Kasumi-1 (cell line): ENCODE measurements at regions not wholly inside any gene's neighbourhood (a gene's known extent, or its start where the extent isn't known, plus 50 kb on each side); places are given as distances from the start of the nearest gene placed in this dataset.
"Not testable (repeated sequence)": the region's sequence is repeated elsewhere in the genome, so short reads cannot be mapped to it uniquely, and the experiment has no call there.

Experiments
- DNase-seq, 2 experiments: peaks; one replicate each; lab custom pipeline; 2025; lab: John Stamatoyannopoulos, UW

DNA sequence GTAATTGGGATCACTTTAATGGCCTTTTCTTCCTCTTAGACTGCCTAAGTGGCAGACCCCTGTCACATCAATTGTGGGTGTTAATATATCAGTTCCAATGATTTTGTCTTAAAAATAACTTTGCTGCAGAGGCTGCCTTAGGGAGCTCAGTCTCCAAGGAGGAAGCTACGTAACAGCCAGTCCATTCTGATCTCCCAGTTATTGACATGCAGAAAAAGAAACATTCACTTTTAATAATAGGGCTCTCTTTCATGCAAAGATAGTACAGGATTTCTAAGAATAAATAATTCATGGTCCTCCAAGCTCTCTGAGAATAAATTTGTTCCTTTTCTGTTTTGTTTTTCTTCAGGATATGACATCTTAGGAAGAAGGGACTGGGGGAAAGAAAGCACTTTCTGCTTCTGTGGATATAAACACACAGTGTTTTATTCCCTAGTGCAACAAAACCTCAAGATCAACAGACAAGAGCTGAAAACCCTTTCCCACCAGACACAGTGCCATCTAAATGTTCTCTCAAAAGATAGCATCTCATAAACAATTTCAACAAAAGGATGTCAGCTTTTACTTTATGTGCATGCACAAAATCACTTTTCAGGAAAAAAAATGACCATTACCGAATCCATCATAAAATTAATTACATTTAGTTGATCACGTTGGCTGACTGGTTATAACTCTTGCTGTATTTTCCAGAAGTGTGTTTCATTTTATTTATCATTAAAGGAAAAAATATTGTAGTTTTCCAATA is 372.4 kb upstream of the SLC7A11 start:
- no peak for DNase-seq

- no peak for DNase-seq
These were observed 370.3 kb upstream of the SLC7A11 start for GRCh38 chr4:138612428-138612827.

DNA sequence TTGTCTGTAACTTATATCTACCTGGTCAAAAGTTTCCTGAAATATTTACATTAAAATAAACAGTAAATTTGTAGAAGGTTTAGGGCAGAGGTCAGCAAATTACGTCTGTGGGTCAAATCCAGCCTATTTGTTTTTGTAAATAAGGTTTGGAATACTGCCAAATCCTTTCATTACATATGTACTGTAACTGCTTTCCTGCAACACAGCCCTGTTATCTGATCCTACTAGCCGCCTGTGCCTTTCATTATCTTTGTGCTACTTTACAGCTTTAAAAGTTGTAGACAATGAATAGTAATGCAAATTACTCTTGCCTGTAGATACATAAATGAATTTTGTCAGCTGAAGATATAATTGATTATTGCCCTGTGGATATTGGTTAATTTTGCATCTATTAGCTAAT is 369.6 kb upstream of the SLC7A11 start:
- DNase-seq: no peak

DNA sequence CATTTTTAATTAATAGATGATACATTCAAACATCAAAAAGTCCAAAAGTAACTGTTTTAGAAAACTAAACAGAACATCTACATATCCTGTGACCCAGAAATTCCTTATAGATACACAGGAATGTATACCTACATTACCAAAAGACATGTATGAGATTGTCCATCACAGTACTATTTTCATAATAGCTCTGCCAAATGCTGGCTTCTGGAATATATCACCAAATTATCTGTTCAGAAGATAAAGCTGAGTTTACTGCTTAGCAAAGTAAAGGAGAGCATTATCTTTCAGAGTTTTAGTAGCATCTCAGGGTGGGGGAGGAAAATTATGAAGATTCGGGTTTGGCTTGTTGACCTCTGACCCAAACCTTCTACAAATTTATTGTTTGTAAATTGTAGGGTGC is 368.9 kb upstream of the SLC7A11 start:
- no peak for DNase-seq

DNA sequence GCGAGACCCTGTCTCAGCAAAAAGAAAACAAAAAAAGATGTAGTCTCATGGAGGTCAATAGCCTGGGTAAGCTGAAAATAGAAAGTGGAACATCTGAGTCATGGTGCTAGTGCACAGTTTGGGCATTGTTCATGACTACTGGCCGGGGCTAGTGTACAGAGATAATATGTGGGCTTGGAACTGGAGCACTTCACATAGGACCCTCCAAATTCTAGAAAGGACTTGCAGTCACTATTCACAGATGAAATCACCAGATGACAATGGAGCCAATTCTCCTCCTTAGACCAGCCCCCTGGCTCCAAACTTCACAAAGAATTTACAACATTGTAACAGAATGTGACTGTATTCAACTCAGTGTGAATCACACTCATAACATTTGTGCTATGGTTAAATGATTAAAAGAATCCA is 367.8 kb upstream of the SLC7A11 start:
- no peak for DNase-seq

DNA sequence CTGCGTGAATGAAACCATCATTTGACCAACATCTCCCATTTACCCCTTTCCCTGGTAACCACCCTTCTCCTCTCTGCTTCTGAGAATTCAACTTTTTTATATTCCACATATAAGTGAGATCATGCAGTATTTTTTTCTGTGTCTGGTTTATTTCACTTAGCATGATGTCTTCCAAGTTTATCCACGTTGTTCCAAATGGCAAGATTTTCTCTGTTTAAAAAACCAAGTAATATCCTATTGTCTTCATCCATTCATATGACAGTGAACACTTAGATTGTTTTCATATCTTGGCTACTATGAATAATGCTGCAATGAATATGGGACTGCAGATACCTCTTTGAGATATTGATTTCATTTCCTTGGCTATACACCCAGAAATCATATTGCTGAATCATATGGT is 362.4 kb upstream of the SLC7A11 start:
- DNase-seq: no peak

DNA sequence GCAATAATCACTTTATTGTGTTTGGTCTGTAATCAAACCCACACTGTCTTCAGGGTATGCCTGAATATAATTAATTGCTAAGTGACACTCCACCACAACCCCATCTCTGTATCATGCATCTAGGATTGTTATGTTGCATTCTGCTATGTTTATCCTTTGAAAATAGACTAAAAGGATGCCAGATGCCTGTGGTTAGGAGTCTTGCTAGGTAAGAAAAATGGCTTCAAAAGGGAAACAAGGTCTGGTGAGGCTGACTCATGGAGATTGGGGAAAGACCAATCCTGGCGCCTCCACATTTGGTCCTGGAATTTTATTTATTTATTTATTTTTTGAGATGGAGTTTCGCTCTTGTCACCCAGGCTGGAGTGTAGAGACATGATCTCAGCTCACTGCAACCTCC is 360.5 kb upstream of the SLC7A11 start:
- DNase-seq: no peak

GRCh38 chr4:138599965-138600364 is 357.8 kb upstream of the SLC7A11 start:
- DNase-seq: no peak

- no peak for DNase-seq
These were observed 356.1 kb upstream of the SLC7A11 start for GRCh38 chr4:138598226-138598625.

GRCh38 chr4:138596896-138597295 is 354.7 kb upstream of the SLC7A11 start:
- DNase-seq: no peak

DNA sequence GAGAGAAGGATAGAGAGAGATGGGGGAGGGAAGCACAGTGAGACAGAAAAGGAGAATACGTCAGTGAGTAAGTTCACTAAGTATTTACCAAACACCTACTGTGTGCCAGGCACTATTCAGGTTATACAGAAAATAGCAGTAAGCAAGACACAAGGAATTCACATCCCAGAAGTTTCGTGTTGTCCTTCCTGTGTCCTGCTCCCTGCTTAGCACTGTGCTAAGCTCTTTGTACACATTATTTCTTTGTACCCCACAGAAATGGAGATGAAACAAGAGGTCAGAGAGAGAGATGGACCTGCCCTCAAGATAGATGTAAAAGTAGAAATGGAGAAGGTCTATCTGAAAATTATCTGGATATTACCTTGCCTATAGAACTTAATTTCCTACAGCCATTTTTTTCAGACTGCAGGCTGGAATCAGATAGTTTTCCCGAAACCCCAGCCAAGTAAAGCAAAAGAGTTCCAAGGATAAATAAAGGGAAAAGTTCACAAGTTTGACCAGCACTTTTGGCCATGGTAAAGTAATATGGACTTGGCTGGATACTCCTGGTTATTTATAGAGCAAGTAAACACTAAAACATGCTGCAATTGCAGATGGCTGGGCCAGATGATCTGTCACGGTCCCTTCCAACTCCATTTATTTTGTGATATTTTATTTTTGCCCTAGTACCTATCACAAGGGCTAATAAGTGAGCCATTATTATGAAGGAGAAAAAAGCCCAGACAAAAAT is 353.7 kb upstream of the SLC7A11 start:
- no peak for DNase-seq

- DNase-seq: no peak
These were observed 353.0 kb upstream of the SLC7A11 start for GRCh38 chr4:138595171-138595570.

GRCh38 chr4:138592796-138593195 is 350.6 kb upstream of the SLC7A11 start:
- DNase-seq: no peak

DNA sequence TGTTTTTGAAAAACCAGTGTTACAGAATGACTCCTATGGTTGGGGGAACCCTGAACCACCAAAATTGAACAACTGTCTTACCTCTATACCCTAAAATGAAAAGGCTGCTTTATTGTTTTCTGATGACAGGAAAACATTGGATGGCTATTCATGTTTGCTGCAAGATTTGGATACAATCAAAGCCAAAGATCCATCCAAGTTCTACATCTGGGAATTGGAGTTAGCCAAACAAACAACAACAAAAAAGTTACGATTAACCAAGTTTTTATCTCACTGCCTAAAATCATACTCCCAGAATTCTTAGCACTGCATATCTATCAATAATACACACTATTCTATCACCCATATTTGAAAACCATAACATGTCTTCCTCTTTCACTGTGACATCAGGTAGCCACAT is 349.7 kb upstream of the SLC7A11 start:
- no peak for DNase-seq

GRCh38 chr4:138588501-138588900 is 346.4 kb upstream of the SLC7A11 start:
- no peak for DNase-seq

- DNase-seq: no peak
These were observed 337.0 kb upstream of the SLC7A11 start for GRCh38 chr4:138579146-138579545.

DNA sequence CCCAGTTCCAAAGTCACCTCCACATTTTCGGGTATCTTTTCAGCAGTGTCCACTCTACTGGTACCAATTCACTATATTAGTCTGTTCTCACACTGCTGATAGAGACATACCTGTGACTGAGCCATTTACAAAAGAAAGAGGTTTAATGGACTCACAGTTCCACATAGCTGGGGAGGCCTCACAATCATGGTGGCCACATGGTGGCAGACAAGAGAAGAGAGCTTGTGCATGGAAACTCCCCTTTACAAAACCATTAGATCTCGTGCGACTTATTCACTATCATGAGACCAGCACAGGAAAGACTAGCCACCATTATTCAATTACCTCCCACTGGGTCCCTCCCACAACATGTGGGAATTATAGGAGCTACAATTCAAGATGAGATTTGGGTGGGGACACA is 335.7 kb upstream of the SLC7A11 start:
- DNase-seq: not testable (repeated sequence)

DNA sequence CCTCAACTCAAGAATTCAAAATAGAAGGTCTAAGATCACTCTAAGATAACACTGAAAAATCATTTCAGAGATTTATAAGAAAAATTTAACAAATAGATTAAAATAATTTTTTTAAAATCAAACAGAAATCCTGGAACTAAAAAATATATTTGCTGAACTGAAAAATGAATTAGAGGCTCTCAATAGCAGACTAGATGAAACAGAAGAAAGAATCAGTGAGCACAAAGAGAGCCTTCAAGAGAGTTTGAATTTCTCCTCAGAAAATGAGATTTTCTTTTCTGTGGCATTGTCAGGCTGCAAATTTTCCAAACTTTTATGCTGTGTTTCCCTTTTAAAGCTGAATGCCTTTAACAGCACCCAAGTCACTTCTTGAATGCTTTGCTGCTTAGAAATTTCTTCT is 335.0 kb upstream of the SLC7A11 start:
- DNase-seq: no peak

GRCh38 chr4:138576684-138577083 is 334.5 kb upstream of the SLC7A11 start:
- DNase-seq: peak; percentile 49 to 66

DNA sequence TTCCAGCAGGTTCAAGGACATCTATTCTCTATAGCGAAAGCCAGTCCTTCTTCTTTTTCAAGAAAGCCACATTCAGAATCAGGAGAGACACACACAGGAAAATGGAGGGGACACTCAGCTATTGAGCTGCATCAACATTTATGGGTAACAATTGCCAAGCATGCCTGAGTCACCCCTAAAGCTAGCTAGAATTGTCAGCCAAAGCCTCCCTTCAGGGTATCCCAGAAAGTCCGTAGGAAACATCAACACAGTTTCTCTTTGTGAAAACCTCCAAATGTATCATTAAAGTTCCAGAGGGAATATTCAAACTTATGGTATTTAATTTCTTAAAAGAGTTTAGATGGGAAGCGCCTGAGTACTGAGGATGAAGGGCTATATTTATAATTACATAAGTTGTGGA is 331.1 kb upstream of the SLC7A11 start:
- DNase-seq: no peak

DNA sequence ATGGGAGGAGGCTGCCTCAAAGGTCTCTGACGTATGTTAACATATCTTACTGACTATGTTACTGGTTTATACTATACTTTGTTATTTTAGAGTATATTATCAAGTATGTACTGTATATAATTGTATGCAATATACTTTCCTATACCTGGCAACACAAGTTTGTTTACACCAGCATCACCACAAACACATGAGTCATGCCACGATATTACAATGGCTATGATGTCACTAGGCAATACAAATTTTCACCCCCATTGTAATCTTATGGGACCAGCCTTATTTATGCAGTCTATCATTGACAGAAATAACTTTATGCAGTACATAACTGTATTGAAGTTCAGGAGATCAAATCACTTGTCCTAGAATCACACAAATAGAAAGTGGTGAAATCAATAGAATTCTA is 329.9 kb upstream of the SLC7A11 start:
- no peak for DNase-seq

DNA sequence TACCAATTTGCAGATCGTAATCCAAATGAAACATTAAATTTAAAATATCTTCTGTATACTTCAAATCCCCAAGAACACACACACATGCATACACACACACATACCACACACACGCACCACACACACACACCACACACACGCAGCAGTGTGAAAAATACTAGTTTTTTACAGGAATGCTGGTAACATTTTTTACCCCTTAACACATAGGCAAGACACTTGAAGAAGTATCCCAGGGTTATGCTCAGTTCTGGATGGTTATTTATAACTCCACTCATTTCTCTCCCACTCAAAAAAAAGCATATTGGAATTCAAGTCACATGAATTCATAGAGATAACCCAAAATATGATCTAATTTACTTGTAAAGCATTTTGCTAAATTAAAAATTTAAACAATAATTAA is 325.5 kb upstream of the SLC7A11 start:
- DNase-seq: no peak

GRCh38 chr4:138565576-138565975 is 323.4 kb upstream of the SLC7A11 start:
- DNase-seq: no peak

DNA sequence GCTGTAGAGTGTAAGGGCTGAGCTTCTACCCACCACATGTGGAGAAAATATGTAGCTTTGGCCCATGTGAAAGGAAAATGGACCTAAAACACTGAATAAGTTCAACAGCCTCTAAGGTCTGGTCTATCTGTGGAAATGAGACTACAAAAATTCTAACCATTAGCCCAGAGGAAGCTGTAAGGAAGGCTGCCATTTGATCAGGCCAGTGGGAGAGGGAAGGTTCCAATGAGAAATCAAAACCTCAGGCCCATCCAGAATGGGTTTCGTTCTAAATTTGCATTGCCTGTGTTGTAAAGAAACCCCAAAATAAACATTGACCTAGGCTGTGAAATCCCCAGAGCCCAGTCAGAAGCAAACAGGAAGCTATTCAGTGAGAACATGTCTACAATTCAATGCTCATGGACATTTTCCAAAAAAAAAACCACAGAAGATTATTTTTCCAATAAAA is 320.4 kb upstream of the SLC7A11 start:
- DNase-seq: no peak
